ENCODE measurements at regions not wholly inside any gene's neighbourhood (a gene's known extent, or its start where the extent isn't known, plus 50 kb on each side); places are given as distances from the start of the nearest gene placed in this dataset.
A peak's percentile ranks its signal among the peaks of the same experiment; 100 is the strongest.
"Not testable (repeated sequence)": the region's sequence is repeated elsewhere in the genome, so short reads cannot be mapped to it uniquely, and the experiment has no call there.

DNA sequence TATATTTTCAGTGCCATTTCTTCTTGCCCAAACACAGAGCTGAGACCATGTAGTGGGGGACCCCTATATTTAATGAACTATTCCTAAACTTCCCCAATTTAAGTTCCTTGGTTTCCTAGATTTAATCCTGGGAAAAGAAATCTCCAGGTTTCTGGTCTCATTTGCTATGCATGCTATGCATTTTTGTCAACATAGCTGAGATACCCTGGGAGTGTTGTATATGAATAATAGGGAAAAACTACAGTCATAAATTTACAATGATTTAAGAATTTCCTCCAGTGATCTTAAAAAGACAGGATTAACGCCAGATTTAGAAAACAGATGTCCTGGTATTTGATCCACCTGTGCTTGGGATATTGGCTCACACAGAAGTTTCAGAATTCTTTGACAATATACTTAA lies 136.8 kb upstream of the RAPGEF2 start:
- H3K27me3 ChIP-seq (ENCODE audit: control insufficient read depth, insufficient read depth, low read length): no peaks in the 10 kb centered on the region
- TF ChIP-seq, protein P1, sequence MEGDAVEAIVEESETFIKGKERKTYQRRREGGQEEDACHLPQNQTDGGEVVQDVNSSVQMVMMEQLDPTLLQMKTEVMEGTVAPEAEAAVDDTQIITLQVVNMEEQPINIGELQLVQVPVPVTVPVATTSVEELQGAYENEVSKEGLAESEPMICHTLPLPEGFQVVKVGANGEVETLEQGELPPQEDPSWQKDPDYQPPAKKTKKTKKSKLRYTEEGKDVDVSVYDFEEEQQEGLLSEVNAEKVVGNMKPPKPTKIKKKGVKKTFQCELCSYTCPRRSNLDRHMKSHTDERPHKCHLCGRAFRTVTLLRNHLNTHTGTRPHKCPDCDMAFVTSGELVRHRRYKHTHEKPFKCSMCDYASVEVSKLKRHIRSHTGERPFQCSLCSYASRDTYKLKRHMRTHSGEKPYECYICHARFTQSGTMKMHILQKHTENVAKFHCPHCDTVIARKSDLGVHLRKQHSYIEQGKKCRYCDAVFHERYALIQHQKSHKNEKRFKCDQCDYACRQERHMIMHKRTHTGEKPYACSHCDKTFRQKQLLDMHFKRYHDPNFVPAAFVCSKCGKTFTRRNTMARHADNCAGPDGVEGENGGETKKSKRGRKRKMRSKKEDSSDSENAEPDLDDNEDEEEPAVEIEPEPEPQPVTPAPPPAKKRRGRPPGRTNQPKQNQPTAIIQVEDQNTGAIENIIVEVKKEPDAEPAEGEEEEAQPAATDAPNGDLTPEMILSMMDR (conservative IDR thresholded peaks at IDR 0.05 in 1 of 2, IDR thresholded peaks at IDR 0.05 in 1 of 2; ENCODE audit: low read depth in 1 of 2, low read length in 2 of 2): no peak
- no peak for TF ChIP-seq EZH2 (IDR thresholded peaks at IDR 0.05; ENCODE audit: low read length, missing control alignments)
- no peaks in the 10 kb centered on the region for H3K9me3 ChIP-seq (ENCODE audit: control insufficient read depth, insufficient read depth, low read depth, low read length)
- no peak overlapping the region for H3K4me2 ChIP-seq (ENCODE audit: extremely low read depth, insufficient read depth, low read length)
- no peaks in the 10 kb centered on the region for H3K36me3 ChIP-seq (ENCODE audit: control insufficient read depth, insufficient read depth, low read length)
- no peak overlapping the region for H3K27ac ChIP-seq (ENCODE audit: insufficient read depth, low read length)
- no peaks in the 10 kb centered on the region for H3K4me1 ChIP-seq (ENCODE audit: control insufficient read depth, extremely low read depth, insufficient read depth, low read length)
- no peak overlapping the region for H2AFZ ChIP-seq (ENCODE audit: low read length)
- no peaks in the 10 kb centered on the region for H4K20me1 ChIP-seq (ENCODE audit: control insufficient read depth, extremely low read depth, insufficient read depth, low read length)
- H3K79me2 ChIP-seq (ENCODE audit: control insufficient read depth, insufficient read depth, low read length): no peaks in the 10 kb centered on the region
- DNase-seq (ENCODE audit: low read depth in 2 of 2): peak in 1 of 2 donors; percentile 40
- H3K9ac ChIP-seq (ENCODE audit: insufficient read depth, low read length): no peak overlapping the region
- no peak overlapping the region for H3K4me3 ChIP-seq (replicated peaks in 1 of 4; ENCODE audit: control extremely low read depth in 1 of 4, insufficient read depth in 1 of 4, low read depth in 3 of 4, low read length in 4 of 4)

- Histone ChIP-seq H3K4me2 (ENCODE audit: extremely low read depth, insufficient read depth, low read length) (no peak overlapping the region), H3K4me1 (ENCODE audit: control insufficient read depth, extremely low read depth, insufficient read depth, low read length) (no peaks in the 10 kb centered on the region), H3K4me3 (replicated peaks in 1 of 4; ENCODE audit: control extremely low read depth in 1 of 4, insufficient read depth in 1 of 4, low read depth in 3 of 4, low read length in 4 of 4) (no peak overlapping the region), H3K79me2 (ENCODE audit: control insufficient read depth, insufficient read depth, low read length) (no peaks in the 10 kb centered on the region), H2AFZ (ENCODE audit: low read length) (no peak overlapping the region), H3K27me3 (ENCODE audit: control insufficient read depth, insufficient read depth, low read length) (no peaks in the 10 kb centered on the region), H3K9ac (ENCODE audit: insufficient read depth, low read length) (no peak overlapping the region), H3K36me3 (ENCODE audit: control insufficient read depth, insufficient read depth, low read length) (no peaks in the 10 kb centered on the region), H4K20me1 (ENCODE audit: control insufficient read depth, extremely low read depth, insufficient read depth, low read length) (no peaks in the 10 kb centered on the region), H3K27ac (ENCODE audit: insufficient read depth, low read length) (no peak overlapping the region), H3K9me3 (ENCODE audit: control insufficient read depth, insufficient read depth, low read depth, low read length) (no peaks in the 10 kb centered on the region)
- DNase-seq (ENCODE audit: low read depth in 2 of 2): no peak
- TF ChIP-seq, protein P1 (conservative IDR thresholded peaks at IDR 0.05 in 1 of 2, IDR thresholded peaks at IDR 0.05 in 1 of 2; ENCODE audit: low read depth in 1 of 2, low read length in 2 of 2): no peak
- no peak for TF ChIP-seq EZH2 (IDR thresholded peaks at IDR 0.05; ENCODE audit: low read length, missing control alignments)
These were observed 133.9 kb upstream of the RAPGEF2 start for GRCh38 chr4:158968961-158969360.

GRCh38 chr4:158970812-158971211 lies 132.1 kb upstream of the RAPGEF2 start:
- Histone ChIP-seq H3K4me1 (ENCODE audit: control insufficient read depth, extremely low read depth, insufficient read depth, low read length) (no peaks in the 10 kb centered on the region), H3K27me3 (ENCODE audit: control insufficient read depth, insufficient read depth, low read length) (no peaks in the 10 kb centered on the region), H3K9ac (ENCODE audit: insufficient read depth, low read length) (no peak overlapping the region), H3K9me3 (ENCODE audit: control insufficient read depth, insufficient read depth, low read depth, low read length) (no peaks in the 10 kb centered on the region), H4K20me1 (ENCODE audit: control insufficient read depth, extremely low read depth, insufficient read depth, low read length) (no peaks in the 10 kb centered on the region), H3K4me3 (replicated peaks in 1 of 4; ENCODE audit: control extremely low read depth in 1 of 4, insufficient read depth in 1 of 4, low read depth in 3 of 4, low read length in 4 of 4) (no peak overlapping the region), H3K4me2 (ENCODE audit: extremely low read depth, insufficient read depth, low read length) (no peak overlapping the region), H3K27ac (ENCODE audit: insufficient read depth, low read length) (no peak overlapping the region), H2AFZ (ENCODE audit: low read length) (no peak overlapping the region), H3K36me3 (ENCODE audit: control insufficient read depth, insufficient read depth, low read length) (no peaks in the 10 kb centered on the region), H3K79me2 (ENCODE audit: control insufficient read depth, insufficient read depth, low read length) (no peaks in the 10 kb centered on the region)
- DNase-seq (ENCODE audit: low read depth in 2 of 2): peak in 1 of 2 donors; percentile 39
- TF ChIP-seq, protein P1 (conservative IDR thresholded peaks at IDR 0.05 in 1 of 2, IDR thresholded peaks at IDR 0.05 in 1 of 2; ENCODE audit: low read depth in 1 of 2, low read length in 2 of 2): no peak

- not testable (repeated sequence) for H3K4me2 ChIP-seq (ENCODE audit: extremely low read depth, insufficient read depth, low read length); H3K27me3 ChIP-seq (ENCODE audit: control insufficient read depth, insufficient read depth, low read length); H3K36me3 ChIP-seq (ENCODE audit: control insufficient read depth, insufficient read depth, low read length); H2AFZ ChIP-seq (ENCODE audit: low read length); H3K27ac ChIP-seq (ENCODE audit: insufficient read depth, low read length); H3K9me3 ChIP-seq (ENCODE audit: control insufficient read depth, insufficient read depth, low read depth, low read length); H3K9ac ChIP-seq (ENCODE audit: insufficient read depth, low read length); H3K4me3 ChIP-seq (replicated peaks in 1 of 4; ENCODE audit: control extremely low read depth in 1 of 4, insufficient read depth in 1 of 4, low read depth in 3 of 4, low read length in 4 of 4); H4K20me1 ChIP-seq (ENCODE audit: control insufficient read depth, extremely low read depth, insufficient read depth, low read length); DNase-seq (ENCODE audit: low read depth in 2 of 2); H3K4me1 ChIP-seq (ENCODE audit: control insufficient read depth, extremely low read depth, insufficient read depth, low read length); H3K79me2 ChIP-seq (ENCODE audit: control insufficient read depth, insufficient read depth, low read length)
These were observed 128.4 kb upstream of the RAPGEF2 start for GRCh38 chr4:158974438-158974837.

DNA sequence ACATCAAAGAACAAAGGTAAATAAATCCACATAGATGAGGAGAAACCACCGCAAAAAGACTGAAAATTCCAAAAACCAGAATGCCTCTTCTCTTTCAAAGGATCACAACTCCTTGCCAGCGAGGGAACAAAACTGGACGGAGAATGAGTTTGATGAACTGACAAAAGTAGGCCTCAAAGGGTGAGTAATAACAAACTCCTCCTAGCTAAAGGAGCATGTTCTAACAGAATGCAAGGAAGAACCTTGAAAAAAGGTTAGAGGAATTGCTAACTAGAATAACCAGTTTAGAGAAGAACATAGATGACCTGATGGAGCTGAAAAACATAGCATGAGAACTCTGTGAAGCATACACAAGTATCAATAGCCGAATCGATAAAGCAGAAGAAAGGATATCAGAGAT lies 122.2 kb upstream of the RAPGEF2 start:
- not testable (repeated sequence) for H3K9ac ChIP-seq (ENCODE audit: insufficient read depth, low read length); H3K9me3 ChIP-seq (ENCODE audit: control insufficient read depth, insufficient read depth, low read depth, low read length); H4K20me1 ChIP-seq (ENCODE audit: control insufficient read depth, extremely low read depth, insufficient read depth, low read length); H3K79me2 ChIP-seq (ENCODE audit: control insufficient read depth, insufficient read depth, low read length); H3K27ac ChIP-seq (ENCODE audit: insufficient read depth, low read length); H3K27me3 ChIP-seq (ENCODE audit: control insufficient read depth, insufficient read depth, low read length); H2AFZ ChIP-seq (ENCODE audit: low read length); H3K4me3 ChIP-seq (replicated peaks in 1 of 4; ENCODE audit: control extremely low read depth in 1 of 4, insufficient read depth in 1 of 4, low read depth in 3 of 4, low read length in 4 of 4); H3K4me1 ChIP-seq (ENCODE audit: control insufficient read depth, extremely low read depth, insufficient read depth, low read length); DNase-seq (ENCODE audit: low read depth in 2 of 2); H3K36me3 ChIP-seq (ENCODE audit: control insufficient read depth, insufficient read depth, low read length); H3K4me2 ChIP-seq (ENCODE audit: extremely low read depth, insufficient read depth, low read length)
